GM12878 (cell line): ENCODE measurements at regions not wholly inside any gene's neighbourhood (a gene's known extent, or its start where the extent isn't known, plus 50 kb on each side); places are given as distances from the start of the nearest gene placed in this dataset.

Source experiments
- ETV6 ChIP-seq, 2 experiments: fragments of 450-650 bp in 1 of 2; IDR thresholded peaks in 1 of 2; conservative IDR thresholded peaks in 1 of 2; 2 replicates each; pipeline ENCODE4 v1.6.1; 2014; ENCODE audit warnings: antibody characterized with exemption in 1 of 2, borderline replicate concordance in 1 of 2, low read depth in 1 of 2, mild to moderate bottlenecking in 1 of 2, moderate library complexity in 1 of 2
- EZH2 ChIP-seq: IDR thresholded peaks from 2 replicates; pipeline ENCODE4 v1.6.1; 2012; ENCODE audit warnings: low read depth, mild to moderate bottlenecking, control low read depth, inconsistent platforms, low read length, borderline replicate concordance; ENCODE audit not compliant: control insufficient read depth
- HDAC6 ChIP-seq: fragments of 200-600 bp; sonication (generic); IDR thresholded peaks from one replicate; pipeline ENCODE4 v1.8.0; 2017; ENCODE audit warnings: antibody characterized with exemption; ENCODE audit not compliant: unreplicated experiment
- JUNB ChIP-seq: IDR thresholded peaks from 2 replicates; pipeline ENCODE4 v1.6.1; 2016; ENCODE audit warnings: antibody characterized with exemption, mild to moderate bottlenecking
- POLR2AphosphoS5 ChIP-seq: IDR thresholded peaks from 2 replicates; pipeline ENCODE4 v1.6.1; 2011; ENCODE audit warnings: mild to moderate bottlenecking, low read length, inconsistent platforms
- SMC3 ChIP-seq: IDR thresholded peaks from 2 replicates; pipeline ENCODE4 v1.6.1; 2011; ENCODE audit warnings: low read length, improper control_type of control experiment, borderline replicate concordance
- TF ChIP-seq, protein P1 (sequence below), 3 experiments: IDR thresholded peaks in 2 of 3; conservative IDR thresholded peaks in 1 of 3; 2 replicates each; pipeline ENCODE4 v1.5.1; 2011; ENCODE audit warnings: low read depth in 3 of 3, low read length in 3 of 3, mild to moderate bottlenecking in 3 of 3, control low read depth in 2 of 3, moderate library complexity in 2 of 3, inconsistent platforms in 1 of 3, mixed read lengths in 1 of 3; ENCODE audit not compliant: control insufficient read depth in 2 of 3, insufficient read depth in 1 of 3; ENCODE audit errors: extremely low read depth in 1 of 3
- TF ChIP-seq, protein P2 (sequence below): IDR thresholded peaks from 2 replicates; pipeline ENCODE4 v1.6.1; 2012; ENCODE audit warnings: low read depth, low read length, improper control_type of control experiment

- TF ChIP-seq, protein P1, sequence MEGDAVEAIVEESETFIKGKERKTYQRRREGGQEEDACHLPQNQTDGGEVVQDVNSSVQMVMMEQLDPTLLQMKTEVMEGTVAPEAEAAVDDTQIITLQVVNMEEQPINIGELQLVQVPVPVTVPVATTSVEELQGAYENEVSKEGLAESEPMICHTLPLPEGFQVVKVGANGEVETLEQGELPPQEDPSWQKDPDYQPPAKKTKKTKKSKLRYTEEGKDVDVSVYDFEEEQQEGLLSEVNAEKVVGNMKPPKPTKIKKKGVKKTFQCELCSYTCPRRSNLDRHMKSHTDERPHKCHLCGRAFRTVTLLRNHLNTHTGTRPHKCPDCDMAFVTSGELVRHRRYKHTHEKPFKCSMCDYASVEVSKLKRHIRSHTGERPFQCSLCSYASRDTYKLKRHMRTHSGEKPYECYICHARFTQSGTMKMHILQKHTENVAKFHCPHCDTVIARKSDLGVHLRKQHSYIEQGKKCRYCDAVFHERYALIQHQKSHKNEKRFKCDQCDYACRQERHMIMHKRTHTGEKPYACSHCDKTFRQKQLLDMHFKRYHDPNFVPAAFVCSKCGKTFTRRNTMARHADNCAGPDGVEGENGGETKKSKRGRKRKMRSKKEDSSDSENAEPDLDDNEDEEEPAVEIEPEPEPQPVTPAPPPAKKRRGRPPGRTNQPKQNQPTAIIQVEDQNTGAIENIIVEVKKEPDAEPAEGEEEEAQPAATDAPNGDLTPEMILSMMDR (IDR thresholded peaks at IDR 0.05 in 2 of 3, conservative IDR thresholded peaks at IDR 0.05 in 1 of 3; ENCODE audit: control insufficient read depth in 2 of 3, extremely low read depth in 1 of 3, insufficient read depth in 1 of 3, low read depth in 3 of 3, low read length in 3 of 3): no peak
- TF ChIP-seq, protein P2, sequence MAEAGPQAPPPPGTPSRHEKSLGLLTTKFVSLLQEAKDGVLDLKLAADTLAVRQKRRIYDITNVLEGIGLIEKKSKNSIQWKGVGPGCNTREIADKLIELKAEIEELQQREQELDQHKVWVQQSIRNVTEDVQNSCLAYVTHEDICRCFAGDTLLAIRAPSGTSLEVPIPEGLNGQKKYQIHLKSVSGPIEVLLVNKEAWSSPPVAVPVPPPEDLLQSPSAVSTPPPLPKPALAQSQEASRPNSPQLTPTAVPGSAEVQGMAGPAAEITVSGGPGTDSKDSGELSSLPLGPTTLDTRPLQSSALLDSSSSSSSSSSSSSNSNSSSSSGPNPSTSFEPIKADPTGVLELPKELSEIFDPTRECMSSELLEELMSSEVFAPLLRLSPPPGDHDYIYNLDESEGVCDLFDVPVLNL: no peak
- no peak for TF ChIP-seq JUNB
- no peak for TF ChIP-seq HDAC6
- no peak for TF ChIP-seq SMC3
- no peak for TF ChIP-seq ETV6 (conservative IDR thresholded peaks at IDR 0.05 in 1 of 2, IDR thresholded peaks at IDR 0.05 in 1 of 2; ENCODE audit: borderline replicate concordance in 1 of 2, low read depth in 1 of 2)
- TF ChIP-seq POLR2AphosphoS5: no peak
- no peak for TF ChIP-seq EZH2
Measured at GRCh38 chr6:139423971-139424667, 49.7 kb upstream of the CITED2 start.
